Nephron progenitor cell (in vitro differentiated cells): ENCODE measurements at regions not wholly inside any gene's neighbourhood (a gene's known extent, or its start where the extent isn't known, plus 50 kb on each side); places are given as distances from the start of the nearest gene placed in this dataset.

Source experiments
- DNase-seq: peaks from one replicate; pipeline ENCODE4 v3.0.0; 2021
- H3K27ac Mint-ChIP-seq: 2 replicates; pipeline ENCODE4 v1.8.0; 2021; ENCODE audit warnings: mild to moderate bottlenecking, moderate library complexity, mixed read lengths
- H3K27me3 Mint-ChIP-seq: 2 replicates; pipeline ENCODE4 v1.8.0; 2021; ENCODE audit warnings: mild to moderate bottlenecking, low read depth, mixed read lengths; ENCODE audit not compliant: poor library complexity
- H3K36me3 Mint-ChIP-seq: 2 replicates; pipeline ENCODE4 v1.8.0; 2021; ENCODE audit warnings: low read depth, mixed read lengths
- H3K4me1 Mint-ChIP-seq: 2 replicates; pipeline ENCODE4 v1.8.0; 2021; ENCODE audit warnings: mixed read lengths
- H3K4me3 Mint-ChIP-seq: 2 replicates; pipeline ENCODE4 v1.8.0; 2021; ENCODE audit warnings: mild to moderate bottlenecking, moderate library complexity, mixed read lengths
- H3K9me3 Mint-ChIP-seq: 2 replicates; pipeline ENCODE4 v1.8.0; 2021; ENCODE audit warnings: mild to moderate bottlenecking, moderate library complexity, mixed read lengths
- CTCF ChIP-seq: fragments of 200-600 bp; sonication (generic); IDR thresholded peaks from 2 replicates; pipeline ENCODE4 v1.5.0; 2021; ENCODE audit warnings: antibody characterized with exemption

GRCh38 chrX:9383655-9384054 lies 81.2 kb upstream of the TBL1X start:
- peaks cover 45% of the 10 kb centered on the region for H3K9me3 Mint-ChIP-seq
- no peak for TF ChIP-seq CTCF
- no peaks in the 10 kb centered on the region for H3K4me1 Mint-ChIP-seq
- no peak overlapping the region for H3K27ac Mint-ChIP-seq
- DNase-seq = no peak
- H3K4me3 Mint-ChIP-seq = no peak overlapping the region
- peaks cover 8% of the 10 kb centered on the region for H3K27me3 Mint-ChIP-seq
- no peaks in the 10 kb centered on the region for H3K36me3 Mint-ChIP-seq

- peaks cover 40% of the 10 kb centered on the region for H3K9me3 Mint-ChIP-seq
- no peaks in the 10 kb centered on the region for H3K36me3 Mint-ChIP-seq
- H3K27me3 Mint-ChIP-seq = no peaks in the 10 kb centered on the region
- TF ChIP-seq CTCF = no peak
- no peak overlapping the region for H3K27ac Mint-ChIP-seq
- no peaks in the 10 kb centered on the region for H3K4me1 Mint-ChIP-seq
- H3K4me3 Mint-ChIP-seq = no peak overlapping the region
- no peak for DNase-seq
Measured at GRCh38 chrX:9388450-9388849, 76.4 kb upstream of the TBL1X start.

- DNase-seq = no peak
- no peaks in the 10 kb centered on the region for H3K27me3 Mint-ChIP-seq
- no peaks in the 10 kb centered on the region for H3K4me1 Mint-ChIP-seq
- peaks cover 40% of the 10 kb centered on the region for H3K9me3 Mint-ChIP-seq
- no peak for TF ChIP-seq CTCF
- no peak overlapping the region for H3K27ac Mint-ChIP-seq
- no peak overlapping the region for H3K4me3 Mint-ChIP-seq
- no peaks in the 10 kb centered on the region for H3K36me3 Mint-ChIP-seq
Measured at GRCh38 chrX:9390121-9390520, 74.7 kb upstream of the TBL1X start.

- no peaks in the 10 kb centered on the region for H3K4me1 Mint-ChIP-seq
Measured at GRCh38 chrX:9390693-9391368, 74.0 kb upstream of the TBL1X start.

GRCh38 chrX:9392445-9392844 lies 72.4 kb upstream of the TBL1X start:
- Mint-ChIP-seq H3K9me3 (peaks cover 50% of the 10 kb centered on the region), H3K4me1 (peaks cover 8% of the 10 kb centered on the region)

More at GRCh38 chrX:9390693-9391368, 74.0 kb upstream of the TBL1X start:
- Mint-ChIP-seq H3K36me3 (no peaks in the 10 kb centered on the region), H3K9me3 (peaks cover 43% of the 10 kb centered on the region), H3K27ac (no peak overlapping the region), H3K27me3 (no peaks in the 10 kb centered on the region), H3K4me3 (no peak overlapping the region)
- DNase-seq = no peak
- no peak for TF ChIP-seq CTCF

More at GRCh38 chrX:9392445-9392844, 72.4 kb upstream of the TBL1X start:
- Mint-ChIP-seq H3K4me3 (no peak overlapping the region), H3K27me3 (no peaks in the 10 kb centered on the region), H3K36me3 (no peaks in the 10 kb centered on the region), H3K27ac (no peak overlapping the region)
- no peak for TF ChIP-seq CTCF
- DNase-seq = no peak
